KG1 (cell line): ENCODE measurements at regions not wholly inside any gene's neighbourhood (a gene's known extent, or its start where the extent isn't known, plus 50 kb on each side); places are given as distances from the start of the nearest gene placed in this dataset.
"Not testable (repeated sequence)": the region's sequence is repeated elsewhere in the genome, so short reads cannot be mapped to it uniquely, and the experiment has no call there.

Experiments
- DNase-seq: peaks from one replicate; lab custom pipeline; 2025; lab: John Stamatoyannopoulos, UW

GRCh38 chr3:27554706-27555105 lies 70.5 kb upstream of the SLC4A7 start:
- no peak for DNase-seq

- no peak for DNase-seq
Measured at GRCh38 chr3:27553886-27554540, 69.8 kb upstream of the SLC4A7 start.

- not testable (repeated sequence) for DNase-seq
Measured at GRCh38 chr3:27552708-27553107, 68.5 kb upstream of the SLC4A7 start.

- DNase-seq, result not testable (repeated sequence)
Measured at GRCh38 chr3:27551413-27551812, 67.2 kb upstream of the SLC4A7 start.

- DNase-seq, result no peak
Measured at GRCh38 chr3:27545061-27545460, 60.9 kb upstream of the SLC4A7 start.

- no peak for DNase-seq
Measured at GRCh38 chr3:27544372-27544865, 60.2 kb upstream of the SLC4A7 start.

- DNase-seq, result no peak
Measured at GRCh38 chr3:27542476-27542875, 58.3 kb upstream of the SLC4A7 start.

- DNase-seq, result no peak
Measured at GRCh38 chr3:27540231-27540630, 56.0 kb upstream of the SLC4A7 start.

GRCh38 chr3:27536491-27536890 lies 52.3 kb upstream of the SLC4A7 start:
- no peak for DNase-seq

GRCh38 chr3:27535809-27536392 lies 51.7 kb upstream of the SLC4A7 start:
- DNase-seq, result no peak

- DNase-seq, result no peak
Measured at GRCh38 chr3:27533718-27534573, 49.8 kb upstream of the SLC4A7 start.
